SK-N-SH (cell line): ENCODE measurements at regions not wholly inside any gene's neighbourhood (a gene's known extent, or its start where the extent isn't known, plus 50 kb on each side); places are given as distances from the start of the nearest gene placed in this dataset.

Experiments
- CTCF ChIA-PET: fragments of 300-600, 350-600 bp; formaldehyde crosslinking; extraction: SDS; loops from one replicate; lab custom pipeline; 2021; lab: Yijun Ruan, JAX
- POLR2A ChIA-PET: fragments of 350-600 bp; sonication (Branson Sonifier 250); formaldehyde crosslinking; extraction: SDS; loops from one replicate; lab custom pipeline; 2020; ENCODE audit warnings: antibody characterized with exemption, inconsistent platforms; lab: Yijun Ruan, JAX
- DNase-seq: peaks from one replicate; pipeline ENCODE4 v3.0.0; 2012
- H2AFZ ChIP-seq: fragments of 200-600 bp; sonication (generic); 2 replicates; pipeline ENCODE4 v1.8.1; 2016; ENCODE audit warnings: antibody characterized with exemption, mild to moderate bottlenecking, low read depth
- H3F3A ChIP-seq: fragments of 200-600 bp; sonication (generic); replicated peaks from 2 replicates; pipeline ENCODE3; 2016; ENCODE audit warnings: antibody characterized with exemption, mild to moderate bottlenecking; ENCODE audit not compliant: insufficient read depth
- H3K27ac ChIP-seq, 2 experiments: fragments of 200-500 bp in 1 of 2; fragments of 200-600 bp in 1 of 2; sonication (Bioruptor generic) in 1 of 2; sonication (generic), shearing (Covaris generic) in 1 of 2; 2 replicates each; pipeline versions ENCODE4 v1.5.1 to v1.6.1; 2014 to 2016; ENCODE audit warnings: low read depth in 2 of 2, inconsistent platforms in 1 of 2, low read length in 1 of 2, mild to moderate bottlenecking in 1 of 2, mixed read lengths in 1 of 2
- H3K27me3 ChIP-seq: fragments of 200-600 bp; sonication (generic), shearing (Covaris generic); 2 replicates; pipeline ENCODE4 v1.6.1; 2016; ENCODE audit warnings: mixed run types; ENCODE audit not compliant: insufficient read depth
- H3K36me3 ChIP-seq, 2 experiments: fragments of 200-500 bp in 1 of 2; fragments of 200-600 bp in 1 of 2; sonication (Bioruptor generic) in 1 of 2; sonication (generic) in 1 of 2; replicated peaks in 1 of 2; 2 replicates each; pipeline versions ENCODE3 to v1.5.1; 2014 to 2016; ENCODE audit warnings: low read length in 1 of 2, mild to moderate bottlenecking in 1 of 2; ENCODE audit not compliant: insufficient read depth in 2 of 2, control insufficient read depth in 1 of 2
- H3K4me1 ChIP-seq, 2 experiments: fragments of 200-500 bp in 1 of 2; fragments of 200-600 bp in 1 of 2; sonication (Bioruptor generic) in 1 of 2; sonication (generic), shearing (Covaris generic) in 1 of 2; 2 replicates each; pipeline versions ENCODE4 v1.5.1 to v1.6.1; 2014 to 2016; ENCODE audit warnings: low read depth in 1 of 2, low read length in 1 of 2, mixed run types in 1 of 2; ENCODE audit not compliant: insufficient read depth in 2 of 2, control insufficient read depth in 1 of 2
- H3K4me2 ChIP-seq: fragments of 200-600 bp; sonication (generic), shearing (Covaris generic); 2 replicates; pipeline ENCODE4 v1.6.1; 2017; ENCODE audit warnings: mixed run types
- H3K4me3 ChIP-seq, 2 experiments: fragments of 200-500 bp in 1 of 2; fragments of 200-600 bp in 1 of 2; sonication (Bioruptor generic) in 1 of 2; sonication (generic), shearing (Covaris generic) in 1 of 2; 2 replicates each; pipeline versions ENCODE4 v1.5.1 to v1.8.1; 2014 to 2016; ENCODE audit warnings: low read depth in 2 of 2, inconsistent platforms in 1 of 2, low read length in 1 of 2, mild to moderate bottlenecking in 1 of 2, mixed read lengths in 1 of 2, moderate library complexity in 1 of 2
- H3K79me2 ChIP-seq: fragments of 200-600 bp; sonication (generic); 2 replicates; pipeline ENCODE4 v1.8.1; 2017; ENCODE audit warnings: mild to moderate bottlenecking; ENCODE audit not compliant: insufficient read depth
- H3K9ac ChIP-seq: fragments of 200-600 bp; sonication (generic); 2 replicates; pipeline ENCODE4 v1.6.1; 2017; ENCODE audit warnings: mixed run types
- H3K9me2 ChIP-seq: fragments of 200-600 bp; sonication (generic); 2 replicates; pipeline ENCODE4 v1.6.1; 2017; ENCODE audit warnings: mixed run types
- H3K9me3 ChIP-seq: fragments of 200-600 bp; sonication (generic); 2 replicates; pipeline ENCODE4 v1.6.1; 2017; ENCODE audit warnings: mixed run types, mild to moderate bottlenecking, moderate library complexity
- H4K20me1 ChIP-seq: fragments of 200-600 bp; sonication (generic); 2 replicates; pipeline ENCODE4 v1.6.1; 2017; ENCODE audit warnings: mild to moderate bottlenecking, mixed run types; ENCODE audit not compliant: insufficient read depth
- CHD2 ChIP-seq: fragments of 150-350 bp; IDR thresholded peaks from 2 replicates; pipeline ENCODE4 v1.6.1; 2018; ENCODE audit warnings: low read length; ENCODE audit not compliant: partially characterized antibody
- CTCF ChIP-seq: fragments of 200-600 bp; sonication (generic); IDR thresholded peaks from 2 replicates; pipeline ENCODE4 v1.6.1; 2017; ENCODE audit warnings: antibody characterized with exemption, mild to moderate bottlenecking, moderate library complexity
- EZH2phosphoT487 ChIP-seq: fragments of 200-600 bp; sonication (generic); IDR thresholded peaks from 2 replicates; pipeline ENCODE4 v1.6.1; 2017; ENCODE audit warnings: low read depth, mixed run types, mild to moderate bottlenecking, antibody characterized with exemption, moderate library complexity, borderline replicate concordance
- FOSL2 ChIP-seq: IDR thresholded peaks from 2 replicates; pipeline ENCODE4 v1.4.0; 2012; ENCODE audit warnings: low read depth, mild to moderate bottlenecking, moderate library complexity, borderline replicate concordance
- GATA2 ChIP-seq: sonication (generic); formaldehyde crosslinking; IDR thresholded peaks from 2 replicates; pipeline ENCODE4 v1.5.0; 2020; ENCODE audit warnings: mild to moderate bottlenecking, missing genetic modification reagents
- IRF3 ChIP-seq: fragments of 150-350 bp; IDR thresholded peaks from 2 replicates; pipeline ENCODE4 v1.6.1; 2016; ENCODE audit warnings: mild to moderate bottlenecking, low read depth, low read length
- POLR2AphosphoS5 ChIP-seq: IDR thresholded peaks from 2 replicates; pipeline ENCODE4 v1.6.1; 2012; ENCODE audit warnings: low read depth, low read length
- RAD21 ChIP-seq: IDR thresholded peaks from 2 replicates; pipeline ENCODE4 v1.6.1; 2012; ENCODE audit warnings: mild to moderate bottlenecking, low read length
- REST ChIP-seq: IDR thresholded peaks from 2 replicates; pipeline ENCODE4 v1.6.1; 2012; ENCODE audit warnings: mild to moderate bottlenecking, low read depth, low read length, moderate library complexity
- RFX5 ChIP-seq: IDR thresholded peaks from 2 replicates; pipeline ENCODE4 v1.6.1; 2012; ENCODE audit warnings: mild to moderate bottlenecking, improper control_type of control experiment, low read length
- USF1 ChIP-seq: IDR thresholded peaks from 2 replicates; pipeline ENCODE4 v1.4.0; 2012; ENCODE audit warnings: low read depth, borderline replicate concordance
- YY1 ChIP-seq: IDR thresholded peaks from 2 replicates; pipeline ENCODE4 v1.4.0; 2012; ENCODE audit warnings: low read depth, mild to moderate bottlenecking
- WGBS: methylation state at CpG from one replicate; pipeline ENCODE4 v1.1.6; 2017; ENCODE audit warnings: low lambda C conversion rate; 5-methylcytosine and 5-hydroxymethylcytosine counted together

- CTCF ChIA-PET: no interaction called here
- no peaks in the 10 kb centered on the region for H3K79me2 ChIP-seq
- no peak overlapping the region for H3K27ac ChIP-seq
- no peak overlapping the region for H3K9ac ChIP-seq
- H3F3A ChIP-seq: no peaks in the 10 kb centered on the region
- no peaks in the 10 kb centered on the region for H3K9me3 ChIP-seq
- H3K27me3 ChIP-seq: no peaks in the 10 kb centered on the region
- no peak for TF ChIP-seq REST
- no peak for TF ChIP-seq EZH2phosphoT487
- TF ChIP-seq GATA2 (CRISPR knock-in tag): no peak
- TF ChIP-seq POLR2AphosphoS5: no peak
- no peak for TF ChIP-seq CHD2
- no peak for TF ChIP-seq RAD21
- no peak for TF ChIP-seq YY1
- TF ChIP-seq RFX5: no peak
- TF ChIP-seq IRF3: no peak
- TF ChIP-seq CTCF: no peak; the same call in 1 of the 2 replicates
- TF ChIP-seq FOSL2: no peak
- TF ChIP-seq USF1: no peak
- H3K9me2 ChIP-seq: no peaks in the 10 kb centered on the region
- H3K4me1 ChIP-seq: no peaks in the 10 kb centered on the region
- POLR2A ChIA-PET: no interaction called here
- no peaks in the 10 kb centered on the region for H4K20me1 ChIP-seq
- no peak for DNase-seq
- no peaks in the 10 kb centered on the region for H3K36me3 ChIP-seq
- H2AFZ ChIP-seq: no peak overlapping the region
- WGBS: 7% methylated on average over 2 of the region's 2 CpGs
- no peak overlapping the region for H3K4me3 ChIP-seq
- no peak overlapping the region for H3K4me2 ChIP-seq
Observed at GRCh38 chr11:100525635-100526034, 161.5 kb upstream of the ARHGAP42 start.
